SU-DHL-6 (cell line): ENCODE measurements at regions not wholly inside any gene's neighbourhood (a gene's known extent, or its start where the extent isn't known, plus 50 kb on each side); places are given as distances from the start of the nearest gene placed in this dataset.

Experiments used
- EZH2phosphoT487 ChIP-seq: fragments of 200-600 bp; sonication (generic), shearing (Covaris generic); conservative IDR thresholded peaks from 2 replicates; pipeline ENCODE4 v1.6.1; 2018; ENCODE audit warnings: mild to moderate bottlenecking, antibody characterized with exemption, low read length, moderate library complexity, mixed read lengths
- TF ChIP-seq, protein P1 (sequence below): fragments of 200-600 bp; sonication (generic); IDR thresholded peaks from one replicate; pipeline ENCODE4 v1.5.1; 2017; ENCODE audit warnings: antibody characterized with exemption, mild to moderate bottlenecking, low read length, moderate library complexity; ENCODE audit not compliant: insufficient read depth, poor library complexity, severe bottlenecking

DNA sequence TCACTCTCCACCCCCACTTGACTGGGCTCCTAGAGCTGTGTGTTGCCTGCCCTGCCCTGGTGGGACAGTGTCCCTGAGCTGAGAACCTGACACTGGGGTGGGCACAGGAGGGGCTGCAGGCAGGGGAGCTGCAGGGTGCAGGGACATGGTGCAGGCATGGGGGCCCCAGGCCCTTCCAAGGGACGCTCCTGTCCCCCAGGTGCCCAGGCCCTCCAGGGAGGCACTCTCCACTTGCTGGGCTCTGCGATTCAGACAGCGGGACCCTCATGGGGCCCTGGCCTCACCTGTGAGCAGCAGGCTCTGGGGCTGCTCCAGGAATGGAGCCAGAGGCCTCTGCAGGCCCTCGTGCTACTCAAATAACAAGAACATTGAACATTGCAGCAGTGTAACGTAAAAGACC lies 89.4 kb downstream of the BARX1 start:
- TF ChIP-seq, protein P1, sequence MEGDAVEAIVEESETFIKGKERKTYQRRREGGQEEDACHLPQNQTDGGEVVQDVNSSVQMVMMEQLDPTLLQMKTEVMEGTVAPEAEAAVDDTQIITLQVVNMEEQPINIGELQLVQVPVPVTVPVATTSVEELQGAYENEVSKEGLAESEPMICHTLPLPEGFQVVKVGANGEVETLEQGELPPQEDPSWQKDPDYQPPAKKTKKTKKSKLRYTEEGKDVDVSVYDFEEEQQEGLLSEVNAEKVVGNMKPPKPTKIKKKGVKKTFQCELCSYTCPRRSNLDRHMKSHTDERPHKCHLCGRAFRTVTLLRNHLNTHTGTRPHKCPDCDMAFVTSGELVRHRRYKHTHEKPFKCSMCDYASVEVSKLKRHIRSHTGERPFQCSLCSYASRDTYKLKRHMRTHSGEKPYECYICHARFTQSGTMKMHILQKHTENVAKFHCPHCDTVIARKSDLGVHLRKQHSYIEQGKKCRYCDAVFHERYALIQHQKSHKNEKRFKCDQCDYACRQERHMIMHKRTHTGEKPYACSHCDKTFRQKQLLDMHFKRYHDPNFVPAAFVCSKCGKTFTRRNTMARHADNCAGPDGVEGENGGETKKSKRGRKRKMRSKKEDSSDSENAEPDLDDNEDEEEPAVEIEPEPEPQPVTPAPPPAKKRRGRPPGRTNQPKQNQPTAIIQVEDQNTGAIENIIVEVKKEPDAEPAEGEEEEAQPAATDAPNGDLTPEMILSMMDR, result no peak
- TF ChIP-seq EZH2phosphoT487, result no peak
